Stomach (tissue), 4 donors: ENCODE measurements at regions not wholly inside any gene's neighbourhood (a gene's known extent, or its start where the extent isn't known, plus 50 kb on each side); places are given as distances from the start of the nearest gene placed in this dataset.

Source experiments
- CTCF ChIP-seq, 7 experiments: fragments of 450-650 bp in 4 of 7; fragments of 200-600 bp in 3 of 7; sonication (generic) in 3 of 7; IDR thresholded peaks; one replicate each; pipeline ENCODE4 v1.5.1; 2016 to 2019; ENCODE audit warnings: antibody characterized with exemption in 7 of 7, control low read depth in 2 of 7, mild to moderate bottlenecking in 1 of 7
- EP300 ChIP-seq: sonication (generic); formaldehyde crosslinking; IDR thresholded peaks from one replicate; pipeline ENCODE4 v1.6.1; 2017; ENCODE audit warnings: antibody characterized with exemption
- POLR2AphosphoS5 ChIP-seq, 3 donors: sonication (generic); formaldehyde crosslinking; IDR thresholded peaks; one replicate each; pipeline ENCODE4 v1.6.1; 2016; ENCODE audit warnings: antibody characterized with exemption in 3 of 3

GRCh38 chr11:25587496-25587895 lies 744.4 kb upstream of the ANO3 start:
- TF ChIP-seq CTCF (IDR thresholded peaks at IDR 0.05) (no peak), POLR2AphosphoS5 (IDR thresholded peaks at IDR 0.05) (no peak), EP300 (no peak)
